Lung microvascular endothelial cell (primary cell): ENCODE measurements at regions not wholly inside any gene's neighbourhood (a gene's known extent, or its start where the extent isn't known, plus 50 kb on each side); places are given as distances from the start of the nearest gene placed in this dataset.
"Not testable (repeated sequence)": the region's sequence is repeated elsewhere in the genome, so short reads cannot be mapped to it uniquely, and the experiment has no call there.

ENCODE experiments used
- DNase-seq, 2 donors: peaks; one replicate each; pipeline versions ENCODE4 v3.0.0 to v3.0.0-alpha.2; 2010; ENCODE audit warnings: low read depth in 2 of 2

DNA sequence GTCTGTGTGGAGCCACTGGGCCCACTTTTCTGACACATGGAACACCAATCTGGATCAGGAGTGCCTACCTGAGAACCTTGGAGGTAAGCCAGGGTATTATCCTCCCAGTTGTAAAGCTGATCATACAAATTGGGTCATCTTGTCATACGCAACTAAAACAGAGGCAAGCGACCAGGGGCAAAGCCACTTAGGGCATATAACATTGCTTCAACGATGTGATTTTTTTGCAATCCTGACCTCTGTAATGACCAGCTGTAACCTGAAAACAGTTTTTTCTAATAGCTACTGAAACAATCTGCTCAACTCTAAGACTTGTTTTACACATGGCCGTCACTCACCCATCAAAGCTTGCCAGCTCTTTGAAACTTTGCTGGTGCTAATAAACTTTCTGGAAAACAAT, 261.5 kb upstream of the AGTR2 start:
- no peak for DNase-seq

DNA sequence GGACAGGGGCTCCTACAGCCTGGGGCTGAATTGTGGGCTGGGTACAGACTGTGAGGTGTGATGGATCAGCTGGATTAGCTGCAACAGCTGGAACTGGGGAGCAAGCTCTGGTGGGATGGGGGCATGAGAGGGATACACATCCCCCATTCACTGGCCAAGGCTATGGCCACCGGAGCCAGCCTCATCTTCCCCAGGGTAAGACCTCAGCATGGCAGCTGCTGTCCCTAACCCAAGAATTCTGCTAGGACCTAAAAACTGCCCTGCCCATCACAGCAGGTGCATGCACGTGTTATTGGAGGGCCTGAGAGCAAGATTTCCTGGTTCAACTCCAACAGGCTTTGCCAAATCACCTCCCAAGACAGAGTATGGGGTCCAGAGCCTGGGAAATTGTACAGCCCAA, 258.6 kb upstream of the AGTR2 start:
- DNase-seq: no peak

DNA sequence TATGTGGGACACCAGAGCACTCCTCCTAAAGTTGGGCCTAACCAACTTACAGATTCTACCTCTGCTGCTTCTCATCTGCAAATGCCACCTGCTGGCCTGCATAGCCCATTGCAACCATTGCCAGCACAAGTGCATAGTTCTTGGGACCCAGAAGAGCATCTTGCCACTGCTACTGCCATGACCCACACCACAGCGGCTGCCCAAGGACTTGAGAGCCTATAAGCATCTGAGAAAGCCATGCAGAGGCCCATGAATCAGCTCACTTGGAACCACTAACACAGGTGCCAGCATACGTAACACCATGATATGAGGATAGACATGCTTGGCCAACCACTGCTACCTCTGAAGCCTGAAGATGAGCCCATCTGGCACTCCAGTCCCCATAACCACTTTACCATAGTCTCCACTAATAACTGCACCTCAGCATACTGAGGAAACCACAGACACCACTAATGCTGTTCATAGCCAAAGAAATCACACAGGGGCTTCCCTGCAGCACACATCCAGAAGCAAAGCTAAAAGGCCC, 258.1 kb upstream of the AGTR2 start:
- peak in 1 of 2 donors; percentile 37 for DNase-seq

DNA sequence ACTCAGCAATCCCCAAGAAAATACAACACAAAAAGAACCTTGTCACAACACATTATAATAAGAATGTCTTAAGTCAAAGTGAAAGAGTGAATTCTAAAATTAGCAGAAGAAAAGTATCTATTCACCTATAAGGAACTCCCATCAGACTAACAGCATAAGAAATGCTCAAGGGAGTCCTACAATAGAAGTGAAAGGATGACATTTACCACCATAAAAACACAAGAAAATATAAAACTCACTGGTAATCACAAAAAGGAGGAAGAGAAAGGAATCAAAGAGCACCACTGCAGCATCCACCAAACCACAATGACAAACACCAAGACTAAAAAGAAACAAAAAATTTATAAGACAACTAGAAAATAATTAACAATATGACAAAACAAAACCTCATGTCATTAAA, 257.0 kb upstream of the AGTR2 start:
- DNase-seq: no peak

DNA sequence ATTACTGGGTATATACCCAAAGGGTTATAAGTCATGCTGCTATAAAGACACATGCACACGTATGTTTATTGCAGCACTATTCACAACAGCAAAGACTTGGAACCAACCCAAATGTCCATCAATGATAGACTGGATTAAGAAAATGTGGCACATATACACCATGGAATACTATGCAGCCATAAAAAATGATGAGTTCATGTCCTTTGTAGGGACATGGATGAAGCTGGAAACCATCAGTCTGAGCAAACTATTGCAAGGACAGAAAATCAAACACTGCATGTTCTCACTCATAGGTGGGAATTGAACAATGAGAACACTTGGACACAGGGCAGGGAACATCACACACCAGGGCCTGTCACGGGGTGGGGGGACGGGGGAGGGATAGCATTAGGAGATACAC, 254.9 kb upstream of the AGTR2 start:
- DNase-seq: not testable (repeated sequence)

DNA sequence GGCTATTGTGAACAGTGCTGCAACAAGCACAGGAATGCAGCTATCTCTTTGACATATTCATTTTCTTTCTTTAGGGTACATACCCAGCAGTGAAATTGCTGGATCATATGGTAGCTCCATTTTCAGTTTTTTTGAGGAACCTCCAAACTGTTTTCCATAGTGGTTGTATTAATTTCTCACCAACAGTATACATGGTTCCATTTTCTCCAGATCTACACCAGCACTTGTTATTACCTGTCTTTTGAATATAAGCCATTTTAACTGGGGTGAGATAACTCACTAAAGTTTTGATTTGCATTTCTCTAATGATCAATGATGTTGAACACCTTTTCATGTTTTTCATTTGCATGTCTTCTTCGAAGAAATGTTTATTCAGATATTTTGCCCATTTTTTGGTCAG, 241.1 kb upstream of the AGTR2 start:
- no peak for DNase-seq

DNA sequence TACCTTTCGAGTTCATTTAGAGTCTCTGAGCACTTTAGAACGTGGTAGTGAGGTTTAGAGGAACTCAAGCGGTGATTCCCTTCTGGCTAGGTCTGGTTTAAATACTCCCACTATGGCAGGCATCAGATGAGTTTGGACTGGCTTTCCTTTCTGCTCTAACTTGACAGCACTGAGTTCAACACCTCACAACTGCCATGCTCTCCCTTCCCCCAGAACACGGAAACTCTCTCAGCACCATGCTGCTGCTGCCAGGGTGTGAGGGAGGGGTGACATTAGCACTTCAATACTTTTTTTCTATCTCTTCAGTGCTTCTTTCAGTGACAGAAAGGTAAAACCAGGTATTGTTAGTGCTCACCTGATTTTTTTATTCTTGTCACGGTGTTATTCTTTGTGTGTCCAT, 234.5 kb upstream of the AGTR2 start:
- no peak for DNase-seq

DNA sequence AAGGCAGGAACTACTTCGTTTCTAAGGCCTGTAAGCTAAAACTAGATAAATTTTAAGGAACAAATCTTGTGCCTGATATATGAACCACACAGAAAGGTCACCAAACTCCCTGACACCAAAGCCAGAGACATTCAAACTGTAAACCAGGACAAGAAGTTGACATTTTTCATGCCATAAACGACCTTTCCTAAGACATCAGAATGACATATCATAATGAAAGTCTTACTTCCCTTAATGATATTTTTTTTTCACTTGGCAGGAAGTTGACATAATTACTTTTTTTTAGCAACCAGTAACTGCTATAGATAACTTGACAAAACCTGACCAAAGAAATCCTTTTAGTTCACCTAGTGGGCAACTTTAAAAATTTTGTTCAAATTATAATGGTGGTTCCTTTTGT, 231.5 kb upstream of the AGTR2 start:
- no peak for DNase-seq

DNA sequence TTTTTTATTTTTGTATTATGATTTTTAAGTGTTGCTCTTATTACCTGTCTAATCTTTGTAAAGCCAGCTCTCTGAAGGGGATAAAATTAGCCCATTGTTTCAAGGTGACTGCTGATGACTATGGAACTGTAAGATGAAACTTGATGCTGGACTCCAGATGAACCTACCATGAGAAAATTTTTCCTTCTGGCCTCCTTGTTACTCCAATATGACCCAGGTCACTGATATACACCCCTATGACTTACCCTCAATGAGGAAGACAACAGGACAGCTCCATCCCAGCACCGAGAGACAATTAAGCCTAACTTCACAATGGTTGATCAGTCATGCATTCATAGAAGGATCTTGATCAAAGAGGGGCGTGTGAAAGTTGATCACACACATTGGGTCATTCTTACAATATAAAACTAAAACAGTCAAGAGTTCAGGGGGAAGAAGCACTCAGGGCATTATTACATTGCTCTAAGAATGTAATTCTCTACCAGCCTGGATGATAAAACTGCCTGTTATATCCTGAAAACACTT, 230.8 kb upstream of the AGTR2 start:
- DNase-seq: no peak

DNA sequence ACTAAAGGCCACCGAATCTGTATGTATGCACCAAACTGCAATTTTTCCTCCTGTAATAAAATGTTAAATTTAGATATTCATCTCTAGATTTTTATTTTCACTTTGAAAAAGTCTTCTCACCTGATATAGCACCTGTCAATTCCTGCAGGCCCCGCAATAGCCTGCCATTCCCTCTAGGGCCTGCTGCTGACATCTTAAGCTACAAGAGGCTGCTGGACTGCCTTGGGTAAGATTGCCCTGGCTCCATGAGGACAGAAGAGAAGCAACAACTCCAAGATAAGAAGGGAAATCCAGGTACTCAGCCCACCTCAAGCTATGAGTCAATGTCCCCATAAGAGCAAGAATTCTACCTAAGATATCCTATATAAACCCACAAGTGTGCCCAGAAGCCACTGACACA, 230.2 kb upstream of the AGTR2 start:
- no peak for DNase-seq

DNA sequence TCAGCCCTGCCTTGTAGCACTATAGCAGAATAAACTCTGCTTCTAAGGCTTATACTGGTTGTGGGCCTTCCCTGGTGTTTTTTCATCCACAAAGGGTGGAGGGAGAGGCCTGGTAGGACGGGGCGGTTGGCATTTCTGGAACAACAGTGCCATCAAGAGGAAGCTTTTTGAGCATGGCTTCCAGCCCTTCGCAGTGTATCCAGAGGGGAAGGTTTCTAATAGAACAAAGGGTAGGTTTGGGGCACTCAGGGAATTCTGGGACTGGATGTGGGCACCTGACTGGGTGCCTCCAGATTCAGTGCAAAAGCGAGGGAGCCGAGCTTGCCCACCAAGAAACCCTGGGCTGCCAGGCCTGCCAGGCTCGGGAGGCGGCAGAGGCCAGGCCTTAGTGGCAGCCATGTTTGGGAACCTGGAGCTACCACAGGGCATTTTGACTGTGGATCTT, 229.6 kb upstream of the AGTR2 start:
- peak; percentile 50 to 91 for DNase-seq

DNA sequence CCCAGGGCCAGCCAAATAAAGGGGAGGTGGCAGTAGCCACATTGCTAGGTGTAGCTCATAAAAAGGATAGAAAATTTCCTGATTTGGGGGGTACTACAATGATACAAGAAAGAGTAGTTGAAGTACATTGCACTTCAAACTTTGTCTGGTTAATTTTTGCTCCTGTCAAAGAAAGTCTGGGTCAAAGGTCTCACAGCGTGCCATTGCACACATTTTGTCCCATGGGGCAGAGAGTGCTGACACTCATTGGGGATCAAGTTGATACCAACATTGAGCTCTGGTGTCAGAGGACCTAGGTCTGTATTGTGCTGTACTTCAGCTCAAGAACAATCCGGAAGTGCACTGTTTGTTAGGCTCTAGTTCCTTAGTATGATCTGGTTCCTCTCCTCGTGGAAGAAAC, 229.2 kb upstream of the AGTR2 start:
- DNase-seq: no peak

DNA sequence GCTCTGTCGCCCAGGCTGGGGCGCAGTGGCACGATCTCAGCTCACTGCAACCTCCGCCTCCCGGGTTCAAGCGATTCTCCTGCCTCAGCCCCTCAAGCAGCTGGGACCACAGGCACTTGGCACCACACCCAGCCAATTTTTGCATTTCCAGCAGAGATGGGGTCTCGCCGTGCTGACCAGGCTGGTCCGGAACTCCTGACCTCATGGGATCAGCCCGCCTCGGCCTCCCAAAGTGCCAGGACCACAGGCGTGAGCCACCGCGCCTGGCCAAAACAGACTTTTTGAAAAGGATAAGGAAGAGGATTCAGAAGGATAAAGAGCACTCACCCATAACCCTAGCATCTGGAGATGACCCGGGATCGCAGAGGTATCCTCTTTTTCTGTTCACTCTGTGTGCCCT, 224.5 kb upstream of the AGTR2 start:
- no peak for DNase-seq

DNA sequence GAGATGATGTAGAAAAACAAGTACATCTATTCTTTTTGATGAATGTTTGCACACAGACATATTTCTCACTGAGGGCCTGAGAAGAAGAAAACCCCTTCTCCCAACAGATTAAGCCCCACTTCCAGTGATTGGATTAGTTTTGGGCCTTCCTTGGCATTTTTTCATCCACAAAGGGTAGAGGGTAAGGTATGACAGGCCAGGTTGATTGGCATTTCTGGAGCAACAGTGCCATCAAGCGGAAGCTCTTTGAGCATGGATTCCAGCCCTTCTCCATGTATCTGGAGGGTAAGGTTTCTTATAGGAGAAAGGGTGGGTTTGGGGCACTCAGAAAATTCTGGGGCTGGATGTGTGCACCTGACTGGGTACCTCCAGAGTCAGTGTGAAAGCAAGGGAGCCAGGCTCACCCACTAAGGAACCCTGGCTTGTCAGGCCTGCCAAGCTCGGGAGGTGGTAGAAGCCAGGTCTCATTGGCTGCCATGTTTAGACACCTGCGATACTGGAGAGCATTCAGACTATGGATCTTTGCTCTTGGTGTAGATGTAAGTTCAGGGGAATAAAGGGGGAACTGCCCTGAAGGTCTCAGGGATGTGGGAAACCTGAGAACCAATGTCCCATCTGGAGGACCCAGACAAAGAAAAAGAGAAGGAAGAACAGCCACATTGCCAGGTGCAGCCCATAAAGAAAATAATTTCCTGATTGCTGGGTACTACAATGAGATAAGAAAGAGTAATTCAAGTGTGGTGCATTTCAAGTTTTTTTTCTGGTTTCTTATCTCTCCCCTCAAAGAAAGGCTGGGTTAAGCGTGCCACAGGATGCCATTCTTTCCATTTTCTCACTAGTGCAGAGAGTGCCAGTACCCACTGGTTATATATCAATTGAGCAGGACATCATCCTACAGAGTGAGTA, 222.3 kb upstream of the AGTR2 start:
- peak in 1 of 2 donors; percentile 67 for DNase-seq

DNA sequence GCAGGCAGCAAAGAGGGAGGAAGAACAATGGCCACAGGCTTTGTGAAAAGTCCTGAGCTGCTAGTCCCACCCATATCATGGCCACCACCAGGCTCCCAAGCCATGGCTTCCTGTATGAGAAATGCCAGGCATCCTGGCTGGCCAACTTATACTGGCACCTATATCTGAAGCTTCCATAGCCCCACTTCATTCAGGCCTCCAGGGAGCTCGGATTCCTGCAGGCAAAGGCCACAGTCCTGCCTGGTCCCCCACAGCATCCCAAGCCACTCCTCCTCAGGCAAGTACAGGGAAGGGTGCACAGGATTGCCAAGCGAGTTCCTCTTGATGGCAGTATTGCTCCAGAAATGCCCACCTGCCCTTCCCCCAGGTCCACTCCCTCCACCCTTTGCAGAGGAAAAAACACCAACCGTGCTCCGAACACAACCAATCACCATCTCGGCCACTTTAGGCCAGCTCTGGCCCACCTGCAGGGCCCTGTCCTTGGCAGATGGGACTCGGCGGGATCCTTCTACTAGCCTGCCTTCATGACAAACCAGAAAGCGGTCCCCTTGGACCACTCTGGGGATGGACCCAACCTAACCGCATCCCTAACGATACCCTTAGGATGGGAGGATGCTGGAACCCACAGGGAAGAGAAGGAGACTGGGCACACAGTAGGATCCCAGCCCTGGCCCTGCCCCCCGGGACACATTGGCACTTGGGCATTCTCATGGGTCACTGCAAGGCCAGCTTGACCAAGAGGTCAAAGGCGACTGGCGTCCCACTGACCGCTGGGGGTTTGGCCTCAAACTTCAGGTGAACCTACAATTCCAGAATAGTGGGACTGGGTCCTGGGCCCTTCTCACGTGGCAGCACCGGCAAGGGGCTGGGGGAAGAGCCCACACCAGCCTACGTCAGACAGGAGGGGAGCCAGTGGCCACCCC, 220.4 kb upstream of the AGTR2 start:
- DNase-seq: peak in 1 of 2 donors; percentile 68

DNA sequence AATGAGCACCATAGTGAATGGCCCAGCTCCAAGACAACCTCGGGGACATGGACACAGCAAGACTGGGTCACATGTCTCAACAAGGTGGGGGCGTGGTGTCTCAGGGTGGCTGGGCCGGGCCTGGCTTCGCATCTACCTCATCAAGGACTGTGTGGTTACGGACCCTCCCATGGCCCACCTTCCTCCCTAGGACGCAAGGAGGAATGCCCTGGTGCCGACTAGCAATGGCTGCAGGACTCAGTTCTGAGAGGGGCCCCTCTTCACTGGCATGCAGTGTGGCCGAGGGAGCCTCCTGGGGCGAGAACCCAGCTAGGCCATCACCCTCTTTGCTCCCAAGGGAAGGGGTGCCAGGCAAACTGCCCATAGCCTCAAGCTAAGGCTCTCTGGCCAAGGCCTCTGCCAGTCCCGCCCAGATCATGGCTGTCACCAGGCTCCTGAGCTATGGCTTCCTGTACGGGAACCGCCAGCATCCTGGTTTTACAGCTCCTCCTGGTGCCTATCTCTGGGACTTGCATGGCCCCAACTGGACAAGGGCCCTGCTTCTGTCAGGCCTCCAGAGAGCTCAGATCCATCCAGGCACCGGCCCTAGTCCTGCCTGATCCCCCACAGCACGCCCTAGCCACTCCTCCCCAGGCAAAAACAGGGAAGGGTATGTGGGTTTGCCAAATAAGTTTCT, 218.0 kb upstream of the AGTR2 start:
- DNase-seq: peak in 1 of 2 donors; percentile 51

DNA sequence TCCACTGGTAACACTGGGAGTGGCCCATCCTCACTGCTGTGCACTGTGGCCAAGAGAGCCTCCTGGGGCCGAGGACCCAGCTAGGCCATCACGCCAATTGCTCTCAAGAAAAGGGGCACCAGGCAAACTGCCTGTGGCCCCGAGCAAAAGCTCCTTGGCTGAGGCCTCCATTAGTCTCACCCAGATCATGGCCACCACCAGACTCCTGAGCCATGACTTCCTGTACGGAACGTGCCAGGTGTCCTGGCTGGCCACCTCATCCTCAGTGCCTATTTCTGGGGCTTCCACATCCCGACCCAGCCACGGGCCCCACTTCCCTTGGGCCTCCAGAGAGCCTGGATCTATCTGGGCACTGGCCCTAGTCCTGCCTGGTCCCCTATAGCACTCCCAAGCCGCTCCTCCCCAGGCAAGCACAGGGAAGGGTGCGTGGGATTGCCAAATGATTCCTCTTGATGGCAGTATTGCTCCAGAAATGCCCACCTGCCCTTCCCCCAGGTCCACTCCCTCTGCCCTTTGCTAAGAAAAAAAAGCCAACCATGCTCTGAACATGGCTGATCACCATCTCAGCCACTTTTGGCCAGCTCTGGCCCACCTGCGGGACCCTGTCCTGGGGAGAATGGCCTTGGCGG, 212.6 kb upstream of the AGTR2 start:
- peak in 1 of 2 donors; percentile 30 for DNase-seq

DNA sequence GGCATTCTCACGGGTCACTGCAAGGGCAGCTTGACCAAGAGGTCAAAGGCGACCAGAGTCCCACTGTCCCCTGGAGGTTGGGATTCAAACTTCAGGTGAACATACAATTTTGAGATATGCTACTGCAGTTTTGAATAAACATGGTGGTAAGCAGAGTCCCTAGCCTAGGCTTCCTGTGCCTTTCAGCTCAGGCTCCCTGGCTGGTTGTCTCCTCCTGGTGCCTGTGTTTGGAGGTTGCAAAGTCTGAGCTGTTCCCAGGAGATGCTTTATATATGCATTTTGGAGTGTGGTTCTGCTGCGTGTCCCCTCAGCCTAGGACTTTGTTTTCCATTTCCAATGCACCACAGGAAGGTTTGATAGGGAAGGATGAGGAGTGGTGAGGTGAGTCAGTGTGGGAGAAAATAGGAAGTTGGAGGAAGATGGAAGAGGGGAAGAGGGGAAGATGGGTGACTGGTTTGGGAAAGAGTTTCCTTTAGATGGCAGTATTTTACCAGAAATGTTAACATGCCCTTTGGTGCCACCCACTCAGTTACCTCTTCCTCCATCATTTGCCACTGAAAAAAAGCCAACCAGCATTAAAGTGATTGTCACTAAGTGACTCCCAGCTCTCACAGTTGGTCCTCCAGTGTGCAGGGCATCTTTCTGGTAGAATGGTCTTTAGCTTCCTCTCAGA, 211.7 kb upstream of the AGTR2 start:
- DNase-seq: peak in 1 of 2 donors; percentile 12

DNA sequence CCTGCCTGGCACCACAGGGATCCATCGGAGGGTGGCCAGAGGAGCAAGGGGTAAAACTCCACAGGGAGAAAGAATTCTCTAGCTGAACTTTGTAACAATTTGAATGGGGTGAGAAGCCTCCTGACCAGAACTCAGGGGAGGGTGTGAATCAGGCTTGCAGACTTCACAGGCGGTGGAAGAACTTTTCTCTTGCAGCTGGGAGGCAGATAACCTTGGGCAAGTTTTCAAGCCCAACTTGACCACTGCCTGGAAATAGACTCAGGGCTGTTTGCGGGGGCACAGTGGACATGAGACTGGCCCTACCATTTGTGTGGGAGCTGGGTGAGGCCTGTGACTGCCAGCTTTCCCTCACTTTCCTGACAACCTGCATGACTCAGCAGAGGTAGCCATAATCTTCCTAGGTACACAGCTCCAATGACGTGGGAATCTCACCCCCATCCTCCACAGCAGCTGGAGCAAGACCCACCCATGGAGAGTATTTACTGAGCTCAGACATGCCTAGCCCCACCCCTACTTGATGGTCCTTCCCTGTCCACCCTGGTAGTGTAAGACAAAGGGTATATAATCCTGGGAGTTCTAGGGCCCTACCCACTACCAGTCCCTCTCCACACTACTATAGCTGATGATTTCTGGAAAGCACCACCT, 210.0 kb upstream of the AGTR2 start:
- no peak for DNase-seq

DNA sequence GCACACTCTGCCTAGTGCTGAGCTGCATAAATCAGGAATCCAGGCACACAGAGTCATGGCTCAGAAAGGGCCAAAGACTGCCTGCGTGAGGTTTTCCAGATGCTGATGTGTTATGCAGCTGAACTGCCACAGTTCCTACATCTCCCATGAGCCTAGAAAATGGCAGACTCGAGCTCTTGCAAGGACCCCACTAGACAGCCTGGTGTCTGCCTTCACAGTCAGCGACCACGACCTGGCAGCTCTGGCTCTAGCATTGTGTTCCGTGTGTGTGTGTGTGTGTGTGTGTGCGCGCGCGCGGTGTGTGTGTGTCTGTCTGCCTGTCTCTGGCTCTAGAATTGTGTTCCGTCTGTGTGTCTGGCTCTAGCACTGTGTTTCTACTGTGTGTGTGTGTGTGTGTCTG, 203.6 kb upstream of the AGTR2 start:
- no peak for DNase-seq
